Colonic mucosa (tissue), 4 donors: ENCODE measurements at regions not wholly inside any gene's neighbourhood (a gene's known extent, or its start where the extent isn't known, plus 50 kb on each side); places are given as distances from the start of the nearest gene placed in this dataset.

Experiments used
- DNase-seq: peaks from one replicate; pipeline ENCODE4 v3.0.0-alpha.2; 2020
- H3K27ac ChIP-seq: fragments of 200-600 bp; one replicate; pipeline ENCODE4 v1.8.0; 2021
- H3K27me3 ChIP-seq: fragments of 200-600 bp; one replicate; pipeline ENCODE4 v1.8.0; 2021
- H3K36me3 ChIP-seq: fragments of 200-600 bp; one replicate; pipeline ENCODE4 v1.8.0; 2021
- H3K4me1 ChIP-seq: fragments of 200-600 bp; one replicate; pipeline ENCODE4 v1.8.0; 2021; ENCODE audit warnings: mild to moderate bottlenecking
- H3K4me3 ChIP-seq: fragments of 200-600 bp; one replicate; pipeline ENCODE4 v1.8.0; 2021
- H3K9ac ChIP-seq, 2 donors: one replicate each; pipeline ENCODE4 v1.7.0; 2013; ENCODE audit warnings: control low read depth in 2 of 2, low read depth in 2 of 2, low read length in 2 of 2
- H3K9me3 ChIP-seq: fragments of 200-600 bp; one replicate; pipeline ENCODE4 v1.8.0; 2021
- intact Hi-C: fragments of 100-400 bp; cut with DNase I; formaldehyde crosslinking; loops from one replicate; pipeline ENCODE4 v1.14.1; 2022
- TF ChIP-seq, protein P1 (sequence below): fragments of 200-600 bp; IDR thresholded peaks from one replicate; pipeline ENCODE4 v1.8.0; 2022; ENCODE audit warnings: antibody characterized with exemption, mild to moderate bottlenecking
- donor health status: healthy.
- donor health status: DM: no; HTN: no; CAD: no.
- donor health status: DM: no; HTN: no; CAD: no.

DNA sequence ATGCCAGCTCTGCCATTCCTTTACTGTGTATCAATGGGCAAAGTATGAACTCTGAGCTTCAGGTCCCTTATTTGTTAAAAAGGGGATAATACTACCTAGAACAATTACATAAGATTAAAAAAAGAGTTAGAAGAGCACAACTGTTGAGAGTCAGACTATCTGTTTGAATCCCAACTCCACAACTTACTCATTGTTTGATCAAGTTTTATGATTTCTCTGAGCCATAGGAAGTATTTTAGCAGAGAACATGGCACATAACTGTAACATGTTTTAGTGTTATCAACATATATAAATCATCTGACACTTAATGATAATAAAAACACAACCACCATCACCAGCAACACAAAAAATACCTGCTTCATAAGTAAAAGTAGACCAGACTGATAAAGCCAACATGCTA, 421.3 kb downstream of the ZFHX3 start:
- no peaks in the 10 kb centered on the region for H3K4me1 ChIP-seq
- no peak for DNase-seq
- peak overlapping the region; percentile 63 for H3K27ac ChIP-seq
- H3K4me3 ChIP-seq: no peak overlapping the region
- no peaks in the 10 kb centered on the region for H3K9me3 ChIP-seq
- intact Hi-C loops: no loop called here
- H3K27me3 ChIP-seq: no peaks in the 10 kb centered on the region
- TF ChIP-seq, protein P1, sequence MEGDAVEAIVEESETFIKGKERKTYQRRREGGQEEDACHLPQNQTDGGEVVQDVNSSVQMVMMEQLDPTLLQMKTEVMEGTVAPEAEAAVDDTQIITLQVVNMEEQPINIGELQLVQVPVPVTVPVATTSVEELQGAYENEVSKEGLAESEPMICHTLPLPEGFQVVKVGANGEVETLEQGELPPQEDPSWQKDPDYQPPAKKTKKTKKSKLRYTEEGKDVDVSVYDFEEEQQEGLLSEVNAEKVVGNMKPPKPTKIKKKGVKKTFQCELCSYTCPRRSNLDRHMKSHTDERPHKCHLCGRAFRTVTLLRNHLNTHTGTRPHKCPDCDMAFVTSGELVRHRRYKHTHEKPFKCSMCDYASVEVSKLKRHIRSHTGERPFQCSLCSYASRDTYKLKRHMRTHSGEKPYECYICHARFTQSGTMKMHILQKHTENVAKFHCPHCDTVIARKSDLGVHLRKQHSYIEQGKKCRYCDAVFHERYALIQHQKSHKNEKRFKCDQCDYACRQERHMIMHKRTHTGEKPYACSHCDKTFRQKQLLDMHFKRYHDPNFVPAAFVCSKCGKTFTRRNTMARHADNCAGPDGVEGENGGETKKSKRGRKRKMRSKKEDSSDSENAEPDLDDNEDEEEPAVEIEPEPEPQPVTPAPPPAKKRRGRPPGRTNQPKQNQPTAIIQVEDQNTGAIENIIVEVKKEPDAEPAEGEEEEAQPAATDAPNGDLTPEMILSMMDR: no peak
- no peaks in the 10 kb centered on the region for H3K36me3 ChIP-seq
- H3K9ac ChIP-seq: no peak overlapping the region

DNA sequence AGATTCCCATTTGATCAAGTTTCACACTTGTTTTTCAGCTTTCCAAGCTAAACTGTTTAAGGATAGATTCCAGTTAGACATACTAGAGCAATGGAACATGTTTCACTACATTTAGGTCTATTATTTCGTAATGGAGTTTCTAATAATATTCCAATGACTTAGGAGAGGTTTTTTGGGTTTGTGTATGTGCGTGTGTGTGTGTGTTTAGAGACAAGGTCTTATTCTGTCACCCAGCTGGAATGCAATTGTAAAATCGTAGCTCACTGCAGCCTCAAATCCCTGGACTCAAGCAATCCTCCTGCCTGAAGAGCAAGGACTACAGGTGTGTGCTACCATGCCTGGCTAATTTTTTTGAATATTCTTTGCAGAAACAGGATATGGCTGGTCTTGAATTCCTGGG, 426.3 kb downstream of the ZFHX3 start:
- H3K4me3 ChIP-seq: no peak overlapping the region
- DNase-seq: no peak
- H3K9ac ChIP-seq: no peak overlapping the region
- no peaks in the 10 kb centered on the region for H3K4me1 ChIP-seq
- intact Hi-C loops: no loop called here
- no peaks in the 10 kb centered on the region for H3K36me3 ChIP-seq
- H3K27me3 ChIP-seq: no peaks in the 10 kb centered on the region
- TF ChIP-seq, protein P1: no peak
- H3K9me3 ChIP-seq: no peaks in the 10 kb centered on the region
- no peak overlapping the region for H3K27ac ChIP-seq

DNA sequence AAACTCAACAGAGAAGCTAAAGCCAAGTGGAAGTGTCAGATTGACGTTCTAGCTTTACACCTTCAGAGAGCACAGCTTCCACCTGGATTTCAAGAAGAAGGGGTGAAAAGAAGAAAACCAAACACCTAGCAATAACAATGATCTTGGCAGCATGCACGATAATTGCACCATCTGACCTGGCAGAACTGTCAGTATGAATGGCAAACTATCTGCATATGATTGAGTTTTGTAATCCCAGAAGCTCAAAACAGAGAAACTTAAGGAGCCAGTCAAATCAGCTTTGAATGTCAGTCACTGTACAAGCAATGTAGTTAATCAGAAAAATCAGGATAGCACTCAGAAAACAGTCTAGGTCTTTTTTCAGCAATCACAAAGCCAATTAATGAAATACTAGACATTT, 427.1 kb downstream of the ZFHX3 start:
- Histone ChIP-seq H3K9me3 (no peaks in the 10 kb centered on the region), H3K9ac (no peak overlapping the region), H3K27me3 (no peaks in the 10 kb centered on the region), H3K4me3 (no peak overlapping the region), H3K4me1 (no peaks in the 10 kb centered on the region), H3K36me3 (no peaks in the 10 kb centered on the region), H3K27ac (no peak overlapping the region)
- TF ChIP-seq, protein P1: no peak
- intact Hi-C loops: no loop called here
- no peak for DNase-seq

DNA sequence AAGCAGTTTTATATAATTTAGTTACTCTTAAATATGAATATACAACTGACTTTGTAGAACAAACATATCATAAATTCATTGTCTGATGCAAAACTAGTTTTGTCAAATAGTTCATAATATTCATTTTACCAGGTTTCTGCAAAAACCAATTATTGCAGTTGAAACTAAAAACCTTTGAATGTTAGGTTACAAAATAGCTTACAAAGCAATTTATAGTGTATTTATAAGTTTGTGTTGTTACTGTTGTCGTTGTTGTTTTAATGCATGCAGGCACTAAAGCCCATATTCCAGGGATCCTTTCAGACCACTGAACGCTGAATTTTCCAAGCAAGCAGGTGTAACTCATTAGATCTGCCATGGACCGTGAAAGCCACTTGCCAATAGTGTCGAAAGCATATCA, 427.6 kb downstream of the ZFHX3 start:
- TF ChIP-seq, protein P1: no peak
- no peaks in the 10 kb centered on the region for H3K9me3 ChIP-seq
- no peaks in the 10 kb centered on the region for H3K27me3 ChIP-seq
- no peak overlapping the region for H3K9ac ChIP-seq
- intact Hi-C loops: no loop called here
- H3K4me3 ChIP-seq: no peak overlapping the region
- H3K4me1 ChIP-seq: no peaks in the 10 kb centered on the region
- DNase-seq: no peak
- no peaks in the 10 kb centered on the region for H3K36me3 ChIP-seq
- no peak overlapping the region for H3K27ac ChIP-seq

DNA sequence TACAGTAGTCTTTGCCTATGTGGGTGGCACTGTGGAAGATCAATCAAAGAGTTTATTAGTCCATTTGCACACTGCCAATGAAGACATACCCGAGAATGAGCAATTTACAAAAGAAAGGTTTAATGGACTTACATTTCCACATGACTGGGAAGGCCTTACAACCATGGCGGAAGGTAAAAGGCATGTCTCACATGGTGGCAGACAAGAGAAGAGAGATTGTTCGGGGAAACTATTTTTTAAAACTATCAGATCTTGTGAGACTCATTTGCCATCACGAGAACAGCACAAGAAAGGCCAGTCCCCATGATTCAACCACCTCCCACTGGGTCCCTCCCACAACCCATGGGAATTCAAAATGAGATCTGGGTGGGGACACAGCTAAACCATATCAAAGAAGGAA, 432.1 kb downstream of the ZFHX3 start:
- Histone ChIP-seq H3K27ac (no peak overlapping the region), H3K36me3 (no peaks in the 10 kb centered on the region), H3K4me1 (no peaks in the 10 kb centered on the region), H3K9me3 (no peaks in the 10 kb centered on the region), H3K9ac (no peak overlapping the region), H3K27me3 (no peaks in the 10 kb centered on the region), H3K4me3 (no peak overlapping the region)
- TF ChIP-seq, protein P1: no peak
- intact Hi-C loops: no loop called here
- no peak for DNase-seq

DNA sequence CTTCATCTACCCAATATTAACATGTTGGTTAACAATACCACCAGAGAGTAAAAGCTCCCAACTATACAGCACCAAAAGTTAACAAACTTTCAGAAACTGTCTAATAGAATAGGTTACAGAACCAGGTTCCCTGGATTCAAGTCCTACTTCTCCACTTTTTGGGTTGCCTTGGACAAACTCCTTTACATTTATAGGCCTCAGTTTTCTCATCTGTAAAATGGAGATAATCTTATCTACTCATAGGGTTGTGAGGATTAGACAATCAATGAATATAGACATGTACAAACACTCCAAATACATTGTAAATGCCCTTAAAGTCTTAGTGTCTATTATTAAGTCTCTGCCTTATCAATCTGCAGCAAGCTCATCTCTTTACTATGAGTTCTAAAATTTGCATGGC, 435.2 kb downstream of the ZFHX3 start:
- H3K9me3 ChIP-seq: no peaks in the 10 kb centered on the region
- H3K9ac ChIP-seq: no peak overlapping the region
- H3K27me3 ChIP-seq: no peaks in the 10 kb centered on the region
- H3K4me1 ChIP-seq: no peaks in the 10 kb centered on the region
- no peaks in the 10 kb centered on the region for H3K36me3 ChIP-seq
- no peak for DNase-seq
- TF ChIP-seq, protein P1: no peak
- H3K27ac ChIP-seq: no peak overlapping the region
- no peak overlapping the region for H3K4me3 ChIP-seq
- intact Hi-C loops: no loop called here
